KMS-11 (cell line): ENCODE measurements at regions not wholly inside any gene's neighbourhood (a gene's known extent, or its start where the extent isn't known, plus 50 kb on each side); places are given as distances from the start of the nearest gene placed in this dataset.

Experiments used
- H2AFZ ChIP-seq: fragments of 200-600 bp; sonication (generic); 2 replicates; pipeline ENCODE4 v1.6.1; 2016; ENCODE audit warnings: antibody characterized with exemption, mixed run types, low read depth
- H3K27ac ChIP-seq: fragments of 200-600 bp; sonication (generic); 2 replicates; pipeline ENCODE4 v1.6.1; 2016; ENCODE audit warnings: mild to moderate bottlenecking, mixed run types
- H3K27me3 ChIP-seq: fragments of 200-600 bp; sonication (generic); 2 replicates; pipeline ENCODE4 v1.6.1; 2017; ENCODE audit warnings: mild to moderate bottlenecking, low read depth, mixed run types, moderate library complexity; ENCODE audit not compliant: insufficient read depth
- H3K36me3 ChIP-seq: fragments of 200-600 bp; sonication (generic); 2 replicates; pipeline ENCODE4 v1.6.1; 2017; ENCODE audit warnings: mild to moderate bottlenecking, mixed run types; ENCODE audit not compliant: insufficient read depth
- H3K4me1 ChIP-seq: fragments of 200-600 bp; sonication (generic); 2 replicates; pipeline ENCODE4 v1.6.1; 2016; ENCODE audit warnings: mild to moderate bottlenecking, low read depth, mixed run types; ENCODE audit not compliant: poor library complexity, severe bottlenecking
- H3K4me2 ChIP-seq: fragments of 200-600 bp; sonication (generic); 2 replicates; pipeline ENCODE4 v1.7.0; 2016; ENCODE audit warnings: mild to moderate bottlenecking, mixed run types
- H3K4me3 ChIP-seq: fragments of 200-600 bp; sonication (generic); IDR thresholded peaks from 2 replicates; pipeline ENCODE4 v1.6.1; 2017; ENCODE audit warnings: low read depth, low read length, mixed read lengths; ENCODE audit not compliant: insufficient read depth
- H3K79me2 ChIP-seq: fragments of 200-600 bp; sonication (generic); 2 replicates; pipeline ENCODE4 v1.6.1; 2016; ENCODE audit warnings: low read depth, mixed run types; ENCODE audit not compliant: insufficient read depth
- H3K9ac ChIP-seq: fragments of 200-600 bp; sonication (generic); 2 replicates; pipeline ENCODE4 v1.6.1; 2016; ENCODE audit warnings: mild to moderate bottlenecking, mixed run types
- H4K20me1 ChIP-seq: fragments of 200-600 bp; sonication (generic); 2 replicates; pipeline ENCODE4 v1.6.1; 2016; ENCODE audit warnings: mild to moderate bottlenecking, mixed run types; ENCODE audit not compliant: insufficient read depth
- CTCF ChIP-seq: fragments of 200-600 bp; sonication (generic); conservative IDR thresholded peaks from 2 replicates; pipeline ENCODE4 v1.6.1; 2017; ENCODE audit warnings: low read depth, mild to moderate bottlenecking, antibody characterized with exemption, low read length, moderate library complexity, mixed read lengths

- Histone ChIP-seq H3K36me3 (no peaks in the 10 kb centered on the region), H3K27me3 (no peaks in the 10 kb centered on the region), H2AFZ (no peak overlapping the region), H3K79me2 (no peaks in the 10 kb centered on the region), H3K4me2 (no peak overlapping the region), H3K4me1 (no peaks in the 10 kb centered on the region), H3K27ac (no peak overlapping the region), H3K4me3 (no peak overlapping the region), H3K9ac (no peak overlapping the region), H4K20me1 (no peaks in the 10 kb centered on the region)
- no peak for TF ChIP-seq CTCF
Observed at GRCh38 chr3:61497463-61497862, 63.9 kb upstream of the PTPRG start.

- Histone ChIP-seq H3K9ac (no peak overlapping the region), H3K36me3 (no peaks in the 10 kb centered on the region), H3K27ac (no peak overlapping the region), H3K4me3 (no peak overlapping the region), H3K27me3 (no peaks in the 10 kb centered on the region), H3K79me2 (no peaks in the 10 kb centered on the region), H3K4me1 (no peaks in the 10 kb centered on the region), H3K4me2 (no peak overlapping the region), H2AFZ (no peak overlapping the region), H4K20me1 (no peaks in the 10 kb centered on the region)
- TF ChIP-seq CTCF: no peak
Observed at GRCh38 chr3:61505197-61505596, 56.2 kb upstream of the PTPRG start.

GRCh38 chr3:61507946-61508345, 53.4 kb upstream of the PTPRG start:
- TF ChIP-seq CTCF: no peak
- H3K79me2 ChIP-seq: no peaks in the 10 kb centered on the region
- H3K27ac ChIP-seq: no peak overlapping the region
- H3K4me1 ChIP-seq: no peaks in the 10 kb centered on the region
- no peak overlapping the region for H3K4me3 ChIP-seq
- no peak overlapping the region for H2AFZ ChIP-seq
- no peak overlapping the region for H3K9ac ChIP-seq
- H3K27me3 ChIP-seq: no peaks in the 10 kb centered on the region
- no peak overlapping the region for H3K4me2 ChIP-seq
- H4K20me1 ChIP-seq: no peaks in the 10 kb centered on the region
- H3K36me3 ChIP-seq: no peaks in the 10 kb centered on the region
